Gastrocnemius medialis (tissue), 4 donors: ENCODE measurements at regions not wholly inside any gene's neighbourhood (a gene's known extent, or its start where the extent isn't known, plus 50 kb on each side); places are given as distances from the start of the nearest gene placed in this dataset.
"Not testable (repeated sequence)": the region's sequence is repeated elsewhere in the genome, so short reads cannot be mapped to it uniquely, and the experiment has no call there.

Source experiments
- ATAC-seq, 2 donors: fragments of 150-250 bp; one replicate each; pipeline ENCODE4 v1.9.1; 2016
- DNase-seq, 2 donors: peaks; one replicate each; pipeline ENCODE4 v3.0.0-alpha.2; 2019
- H3K27ac ChIP-seq, 4 donors: fragments of 200-600 bp; sonication (generic); 1 replicate in 1 of 4; 2 replicates in 3 of 4; pipeline ENCODE4 v1.5.1; 2016 to 2018; ENCODE audit warnings: mild to moderate bottlenecking in 2 of 4, moderate library complexity in 1 of 4
- H3K27me3 ChIP-seq, 3 donors: fragments of 200-600 bp; sonication (generic) in 2 of 3; 1 replicate in 1 of 3; 2 replicates in 2 of 3; pipeline versions ENCODE4 v1.5.1 to v1.6.0; 2016 to 2019; ENCODE audit warnings: mild to moderate bottlenecking in 1 of 3, moderate library complexity in 1 of 3
- H3K36me3 ChIP-seq, 2 donors: fragments of 200-600 bp; sonication (generic) in 1 of 2; one replicate each; pipeline ENCODE4 v1.5.1; 2017 to 2018
- H3K4me1 ChIP-seq, 2 donors: fragments of 200-600 bp; sonication (generic) in 1 of 2; one replicate each; pipeline ENCODE4 v1.5.1; 2016 to 2017; ENCODE audit warnings: mild to moderate bottlenecking in 2 of 2
- H3K4me3 ChIP-seq, 4 donors: fragments of 200-600 bp; sonication (generic) in 3 of 4; 1 replicate in 1 of 4; 2 replicates in 3 of 4; pipeline ENCODE4 v1.5.1; 2016 to 2019; ENCODE audit warnings: mild to moderate bottlenecking in 2 of 4
- H3K9me3 ChIP-seq, 3 donors: fragments of 200-600 bp; sonication (generic) in 2 of 3; 1 replicate in 1 of 3; 2 replicates in 2 of 3; pipeline ENCODE4 v1.5.1; 2016 to 2019
- CTCF ChIP-seq, 5 experiments: fragments of 450-650 bp in 3 of 5; fragments of 200-600 bp in 2 of 5; sonication (generic) in 2 of 5; IDR thresholded peaks in 4 of 5; conservative IDR thresholded peaks in 1 of 5; 1 replicate in 4 of 5; 2 replicates in 1 of 5; pipeline ENCODE4 v1.5.1; 2016 to 2019; ENCODE audit warnings: antibody characterized with exemption in 5 of 5, mild to moderate bottlenecking in 3 of 5, moderate library complexity in 3 of 5
- POLR2A ChIP-seq, 2 donors: fragments of 450-650 bp; IDR thresholded peaks; one replicate each; pipeline ENCODE4 v1.6.1; 2017; ENCODE audit warnings: antibody characterized with exemption in 2 of 2, mild to moderate bottlenecking in 2 of 2, moderate library complexity in 2 of 2
- in situ Hi-C, 4 donors: fragments of 200-750 bp; cut with MboI; loops; one replicate each; pipeline versions ENCODE4 v1.15.0 to v1.8.0; 2017; ENCODE audit warnings: low sequenced_read_pairs in 4 of 4
- intact Hi-C: fragments of 100-400 bp; cut with DNase I; formaldehyde crosslinking; loops from one replicate; pipeline ENCODE4 v1.15.1; 2023; ENCODE audit warnings: low total_unique reads

GRCh38 chr16:87035053-87035452, 282.1 kb downstream of the C16orf95 start:
- intact Hi-C loops (no loop called here), in situ Hi-C loops (no loop called here)
- DNase-seq (no peak), ATAC-seq (no peak)
- H3K9me3 ChIP-seq, result no peaks in the 10 kb centered on the region
- H3K27ac ChIP-seq, result peak overlapping the region in 1 of 4 donors; percentile 71
- no peak for TF ChIP-seq POLR2A (IDR thresholded peaks at IDR 0.05)
- TF ChIP-seq CTCF (IDR thresholded peaks at IDR 0.05 in 4 of 5, conservative IDR thresholded peaks at IDR 0.05 in 1 of 5), result no peak
- peaks cover 0 to 3% (median 0%) of the 10 kb centered on the region in 3 donors for H3K27me3 ChIP-seq
- H3K4me1 ChIP-seq, result peaks cover 22 to 24% of the 10 kb centered on the region in 2 donors
- H3K4me3 ChIP-seq, result no peak overlapping the region
- no peaks in the 10 kb centered on the region for H3K36me3 ChIP-seq

- in situ Hi-C loops, result no loop called here
- peak in 1 of 2 donors; percentile 56 for DNase-seq
- TF ChIP-seq POLR2A (IDR thresholded peaks at IDR 0.05) (no peak), CTCF (IDR thresholded peaks at IDR 0.05 in 4 of 5, conservative IDR thresholded peaks at IDR 0.05 in 1 of 5) (no peak)
Measured at GRCh38 chr16:87037012-87037411, 280.2 kb downstream of the C16orf95 start.

GRCh38 chr16:87038528-87038927, 278.7 kb downstream of the C16orf95 start:
- H3K36me3 ChIP-seq, in situ Hi-C loops, ATAC-seq, DNase-seq, intact Hi-C loops, H3K27ac ChIP-seq, H3K9me3 ChIP-seq, H3K27me3 ChIP-seq, H3K4me1 ChIP-seq, H3K4me3 ChIP-seq: not testable (repeated sequence)

More at GRCh38 chr16:87037012-87037411, 280.2 kb downstream of the C16orf95 start:
- ATAC-seq, result peak in 1 of 2 donors; percentile 83
- Histone ChIP-seq H3K36me3 (no peaks in the 10 kb centered on the region), H3K27ac (peak overlapping the region in 1 of 4 donors; percentile 58), H3K4me3 (no peak overlapping the region), H3K27me3 (peaks cover 0 to 6% (median 3%) of the 10 kb centered on the region in 3 donors), H3K4me1 (peaks cover 21 to 22% of the 10 kb centered on the region in 2 donors), H3K9me3 (no peaks in the 10 kb centered on the region)
- intact Hi-C loops, result no loop called here

- no peaks in the 10 kb centered on the region for H3K4me1 ChIP-seq
- DNase-seq (no peak), ATAC-seq (no peak)
- peaks cover 0 to 3% (median 2%) of the 10 kb centered on the region in 3 donors for H3K27me3 ChIP-seq
- in situ Hi-C loops (no loop called here), intact Hi-C loops (no loop called here)
- no peak overlapping the region for H3K27ac ChIP-seq
- H3K9me3 ChIP-seq, result no peaks in the 10 kb centered on the region
- H3K4me3 ChIP-seq, result no peak overlapping the region
- no peaks in the 10 kb centered on the region for H3K36me3 ChIP-seq
- TF ChIP-seq POLR2A (IDR thresholded peaks at IDR 0.05) (no peak), CTCF (IDR thresholded peaks at IDR 0.05 in 4 of 5, conservative IDR thresholded peaks at IDR 0.05 in 1 of 5) (no peak)
Measured at GRCh38 chr16:87040169-87041117, 276.7 kb downstream of the C16orf95 start.

- DNase-seq (no peak), ATAC-seq (no peak)
- no peaks in the 10 kb centered on the region for H3K9me3 ChIP-seq
- H3K4me1 ChIP-seq, result no peaks in the 10 kb centered on the region
- no peak overlapping the region for H3K27ac ChIP-seq
- H3K27me3 ChIP-seq, result peaks cover 0 to 3% (median 2%) of the 10 kb centered on the region in 3 donors
- in situ Hi-C loops (no loop called here), intact Hi-C loops (no loop called here)
- H3K4me3 ChIP-seq, result no peak overlapping the region
- no peak for TF ChIP-seq POLR2A (IDR thresholded peaks at IDR 0.05)
- TF ChIP-seq CTCF (IDR thresholded peaks at IDR 0.05 in 4 of 5, conservative IDR thresholded peaks at IDR 0.05 in 1 of 5), result no peak
- H3K36me3 ChIP-seq, result no peaks in the 10 kb centered on the region
Measured at GRCh38 chr16:87041286-87041685, 275.9 kb downstream of the C16orf95 start.
